WTC11 (cell line): ENCODE measurements at regions not wholly inside any gene's neighbourhood (a gene's known extent, or its start where the extent isn't known, plus 50 kb on each side); places are given as distances from the start of the nearest gene placed in this dataset.

Experiments
- ATAC-seq: fragments of 200-7000 bp; cut with Tn5 transposase; 2 replicates; pipeline ENCODE4 v1.10.0; 2021; ENCODE audit warnings: mild to moderate bottlenecking, moderate library complexity
- CTCF ChIA-PET: fragments of 300-600 bp; sonication (Branson Sonifier 250); formaldehyde crosslinking; loops from one replicate; lab custom pipeline; 2021; ENCODE audit warnings: antibody characterized with exemption; lab: Charles Lee
- POLR2A ChIA-PET: fragments of 350-600 bp; sonication (Branson Sonifier 250); formaldehyde crosslinking; loops from one replicate; lab custom pipeline; 2021; ENCODE audit warnings: antibody characterized with exemption; lab: Charles Lee
- DNase-seq: peaks from one replicate; pipeline ENCODE4 v3.0.0; 2021; ENCODE audit warnings: low spot score
- H3K27ac Mint-ChIP-seq: 2 replicates; pipeline ENCODE4 v1.8.0; 2021; ENCODE audit warnings: mixed read lengths
- H3K27me3 Mint-ChIP-seq: 2 replicates; pipeline ENCODE4 v1.8.0; 2021; ENCODE audit warnings: low read depth, mild to moderate bottlenecking, moderate library complexity, mixed read lengths
- H3K36me3 Mint-ChIP-seq: 2 replicates; pipeline ENCODE4 v1.8.0; 2021; ENCODE audit warnings: mixed read lengths
- H3K4me1 Mint-ChIP-seq: 2 replicates; pipeline ENCODE4 v1.8.0; 2022; ENCODE audit warnings: mixed read lengths
- H3K4me3 Mint-ChIP-seq: 2 replicates; pipeline ENCODE4 v1.8.0; 2021; ENCODE audit warnings: mild to moderate bottlenecking, moderate library complexity, mixed read lengths
- H3K9me3 Mint-ChIP-seq: 2 replicates; pipeline ENCODE4 v1.8.0; 2021; ENCODE audit warnings: mixed read lengths
- CBFB ChIP-seq: sonication (generic); formaldehyde crosslinking; IDR thresholded peaks from 2 replicates; pipeline ENCODE4 v1.8.1; 2022; ENCODE audit warnings: mild to moderate bottlenecking, low read depth, missing genetic modification reagents
- CREB1 ChIP-seq: sonication (generic); formaldehyde crosslinking; IDR thresholded peaks from 2 replicates; pipeline ENCODE4 v1.8.0; 2023; ENCODE audit warnings: mild to moderate bottlenecking, missing genetic modification reagents
- ELF4 ChIP-seq: sonication (generic); formaldehyde crosslinking; IDR thresholded peaks from 2 replicates; pipeline ENCODE4 v1.8.1; 2022; ENCODE audit warnings: low read depth, mild to moderate bottlenecking, moderate library complexity, missing genetic modification reagents
- ESRRA ChIP-seq: sonication (generic); formaldehyde crosslinking; IDR thresholded peaks from 2 replicates; pipeline ENCODE4 v1.8.1; 2022; ENCODE audit warnings: mild to moderate bottlenecking, missing genetic modification reagents, borderline replicate concordance
- GRHL2 ChIP-seq: fragments of 250-450 bp; sonication (Bioruptor Pico); IDR thresholded peaks from 2 replicates; pipeline ENCODE4 v1.8.0; 2022; ENCODE audit warnings: mild to moderate bottlenecking, moderate library complexity; ENCODE audit not compliant: insufficient replicate concordance, severe bottlenecking
- GTF2I ChIP-seq: fragments of 250-450 bp; sonication (Bioruptor Pico); conservative IDR thresholded peaks from 2 replicates; pipeline ENCODE4 v1.4.0; 2021; ENCODE audit warnings: mild to moderate bottlenecking
- JAZF1 ChIP-seq: fragments of 250-450 bp; sonication (Bioruptor Pico); IDR thresholded peaks from 2 replicates; pipeline ENCODE4 v1.9.0; 2021; ENCODE audit warnings: moderate library complexity, mild to moderate bottlenecking, inconsistent platforms
- KAT7 ChIP-seq: sonication (generic); formaldehyde crosslinking; IDR thresholded peaks from 2 replicates; pipeline ENCODE4 v1.8.1; 2023; ENCODE audit warnings: missing genetic modification reagents, mild to moderate bottlenecking, borderline replicate concordance
- NFE2L1 ChIP-seq: sonication (generic); formaldehyde crosslinking; IDR thresholded peaks from 2 replicates; pipeline ENCODE4 v1.8.1; 2023; ENCODE audit warnings: missing genetic modification reagents
- NFYB ChIP-seq: sonication (generic); formaldehyde crosslinking; conservative IDR thresholded peaks from 2 replicates; pipeline ENCODE4 v1.8.0; 2022; ENCODE audit warnings: low read depth, missing genetic modification reagents
- TCF7 ChIP-seq: sonication (generic); formaldehyde crosslinking; IDR thresholded peaks from 2 replicates; pipeline ENCODE4 v1.8.0; 2022; ENCODE audit warnings: mild to moderate bottlenecking, low read depth, missing genetic modification reagents, moderate library complexity
- ZBTB21 ChIP-seq: sonication (generic); formaldehyde crosslinking; IDR thresholded peaks from 2 replicates; pipeline ENCODE4 v1.8.1; 2023; ENCODE audit warnings: mild to moderate bottlenecking, missing genetic modification reagents, borderline replicate concordance
- ZNF138 ChIP-seq: sonication (generic); formaldehyde crosslinking; conservative IDR thresholded peaks from 2 replicates; pipeline ENCODE4 v1.8.1; 2022; ENCODE audit warnings: mild to moderate bottlenecking, moderate library complexity, missing genetic modification reagents
- ZNF232 ChIP-seq: sonication (generic); formaldehyde crosslinking; IDR thresholded peaks from 2 replicates; pipeline ENCODE4 v1.8.0; 2022; ENCODE audit warnings: mild to moderate bottlenecking, missing genetic modification reagents
- ZNF263 ChIP-seq: sonication (generic); formaldehyde crosslinking; IDR thresholded peaks from 2 replicates; pipeline ENCODE4 v1.8.1; 2022; ENCODE audit warnings: low read depth, mild to moderate bottlenecking, moderate library complexity, missing genetic modification reagents
- ZNF423 ChIP-seq: fragments of 250-450 bp; sonication (Bioruptor Pico); IDR thresholded peaks from 2 replicates; pipeline ENCODE4 v2.1.2; 2022; ENCODE audit warnings: mild to moderate bottlenecking, moderate library complexity
- ZNF671 ChIP-seq: fragments of 250-450 bp; sonication (Bioruptor Pico); IDR thresholded peaks from 2 replicates; pipeline ENCODE4 v1.8.0; 2021; ENCODE audit warnings: mild to moderate bottlenecking
- TF ChIP-seq, protein P1 (sequence below): sonication (generic); formaldehyde crosslinking; IDR thresholded peaks from 2 replicates; pipeline ENCODE4 v1.8.1; 2023; ENCODE audit warnings: mild to moderate bottlenecking, missing genetic modification reagents
- TF ChIP-seq, protein P2 (sequence below): sonication (generic); formaldehyde crosslinking; IDR thresholded peaks from 2 replicates; pipeline ENCODE4 v1.8.1; 2023; ENCODE audit warnings: mild to moderate bottlenecking, missing genetic modification reagents
- TF ChIP-seq, protein P3 (sequence below): fragments of 250-450 bp; sonication (Bioruptor Pico); IDR thresholded peaks from 2 replicates; pipeline ENCODE4 v1.9.0; 2021; ENCODE audit warnings: mild to moderate bottlenecking
- TF ChIP-seq, protein P4 (sequence below): fragments of 250-450 bp; sonication (Bioruptor Pico); IDR thresholded peaks from 2 replicates; pipeline ENCODE4 v1.8.0; 2021; ENCODE audit warnings: mild to moderate bottlenecking
- TF ChIP-seq, protein P5 (sequence below): sonication (generic); formaldehyde crosslinking; conservative IDR thresholded peaks from 2 replicates; pipeline ENCODE4 v1.8.1; 2023; ENCODE audit warnings: mild to moderate bottlenecking, low read depth, missing genetic modification reagents, moderate library complexity
- TF ChIP-seq, protein P6 (sequence below): sonication (generic); formaldehyde crosslinking; IDR thresholded peaks from 2 replicates; pipeline ENCODE4 v1.8.0; 2022; ENCODE audit warnings: missing genetic modification reagents

DNA sequence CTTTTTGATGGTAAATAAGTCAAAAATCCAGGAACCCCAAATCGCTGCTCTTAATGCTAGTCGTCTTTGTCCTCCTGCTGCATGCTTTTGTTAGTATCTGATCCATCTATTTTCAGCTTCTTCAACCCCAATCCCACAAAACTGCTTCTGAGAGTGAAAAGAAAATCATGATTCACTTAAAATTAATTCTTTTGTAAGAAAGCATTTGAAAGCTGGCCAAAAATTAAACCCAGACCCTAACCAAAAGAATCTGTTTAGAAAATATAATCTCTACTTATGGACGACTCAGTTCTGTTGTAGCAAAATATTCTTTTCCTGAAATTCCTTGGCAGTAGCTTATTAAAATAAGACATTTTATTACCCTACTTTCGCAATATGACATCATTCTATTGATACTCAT, 443.6 kb upstream of the SYT1 start:
- Mint-ChIP-seq H3K9me3 (no peaks in the 10 kb centered on the region), H3K4me3 (no peak overlapping the region), H3K27me3 (no peaks in the 10 kb centered on the region), H3K4me1 (peaks cover 5% of the 10 kb centered on the region)
- no peak for ATAC-seq
- ChIA-PET POLR2A (no interaction called here), CTCF (no interaction called here)
- no peak for TF ChIP-seq ZNF232 (CRISPR knock-in tag)
- TF ChIP-seq ZNF138, result no peak
- TF ChIP-seq, protein P1, sequence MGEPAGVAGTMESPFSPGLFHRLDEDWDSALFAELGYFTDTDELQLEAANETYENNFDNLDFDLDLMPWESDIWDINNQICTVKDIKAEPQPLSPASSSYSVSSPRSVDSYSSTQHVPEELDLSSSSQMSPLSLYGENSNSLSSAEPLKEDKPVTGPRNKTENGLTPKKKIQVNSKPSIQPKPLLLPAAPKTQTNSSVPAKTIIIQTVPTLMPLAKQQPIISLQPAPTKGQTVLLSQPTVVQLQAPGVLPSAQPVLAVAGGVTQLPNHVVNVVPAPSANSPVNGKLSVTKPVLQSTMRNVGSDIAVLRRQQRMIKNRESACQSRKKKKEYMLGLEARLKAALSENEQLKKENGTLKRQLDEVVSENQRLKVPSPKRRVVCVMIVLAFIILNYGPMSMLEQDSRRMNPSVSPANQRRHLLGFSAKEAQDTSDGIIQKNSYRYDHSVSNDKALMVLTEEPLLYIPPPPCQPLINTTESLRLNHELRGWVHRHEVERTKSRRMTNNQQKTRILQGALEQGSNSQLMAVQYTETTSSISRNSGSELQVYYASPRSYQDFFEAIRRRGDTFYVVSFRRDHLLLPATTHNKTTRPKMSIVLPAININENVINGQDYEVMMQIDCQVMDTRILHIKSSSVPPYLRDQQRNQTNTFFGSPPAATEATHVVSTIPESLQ, result no peak
- TF ChIP-seq ZNF671, result no peak
- no peak for TF ChIP-seq JAZF1 (CRISPR knock-in tag)
- TF ChIP-seq, all 79 proteins: peak for 0
- DNase-seq, result no peak
- no peak overlapping the region for H3K27ac Mint-ChIP-seq
- H3K36me3 Mint-ChIP-seq, result no peaks in the 10 kb centered on the region

DNA sequence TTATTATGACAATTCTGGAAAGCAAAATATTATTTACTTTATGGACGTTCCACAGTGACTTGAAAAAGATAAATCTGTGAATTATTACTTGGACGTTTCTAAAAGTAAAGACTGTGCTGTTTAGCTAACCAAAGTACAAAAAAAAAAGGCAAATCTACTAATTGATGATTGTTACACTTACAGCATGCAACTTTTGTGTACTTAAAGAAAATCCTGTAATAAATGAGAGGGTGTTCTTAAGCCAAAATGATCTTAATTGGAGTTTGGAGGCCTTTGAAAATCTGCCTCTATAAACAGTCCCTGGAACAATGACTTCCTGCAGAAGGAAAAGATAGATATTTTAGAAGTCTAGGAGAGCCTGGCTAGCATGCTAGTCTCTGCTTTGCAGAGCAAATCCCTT, 434.0 kb upstream of the SYT1 start:
- DNase-seq, result no peak

More for the DNA sequence above, 434.0 kb upstream of the SYT1 start:
- ChIA-PET POLR2A (no interaction called here), CTCF (no interaction called here)
- Mint-ChIP-seq H3K27me3 (no peaks in the 10 kb centered on the region), H3K36me3 (no peaks in the 10 kb centered on the region), H3K9me3 (peaks cover 17% of the 10 kb centered on the region), H3K27ac (no peak overlapping the region), H3K4me1 (no peaks in the 10 kb centered on the region)
- ATAC-seq, result no peak
- TF ChIP-seq, protein P2, sequence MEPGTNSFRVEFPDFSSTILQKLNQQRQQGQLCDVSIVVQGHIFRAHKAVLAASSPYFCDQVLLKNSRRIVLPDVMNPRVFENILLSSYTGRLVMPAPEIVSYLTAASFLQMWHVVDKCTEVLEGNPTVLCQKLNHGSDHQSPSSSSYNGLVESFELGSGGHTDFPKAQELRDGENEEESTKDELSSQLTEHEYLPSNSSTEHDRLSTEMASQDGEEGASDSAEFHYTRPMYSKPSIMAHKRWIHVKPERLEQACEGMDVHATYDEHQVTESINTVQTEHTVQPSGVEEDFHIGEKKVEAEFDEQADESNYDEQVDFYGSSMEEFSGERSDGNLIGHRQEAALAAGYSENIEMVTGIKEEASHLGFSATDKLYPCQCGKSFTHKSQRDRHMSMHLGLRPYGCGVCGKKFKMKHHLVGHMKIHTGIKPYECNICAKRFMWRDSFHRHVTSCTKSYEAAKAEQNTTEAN (CRISPR knock-in tag), result no peak
- TF ChIP-seq, protein P3, sequence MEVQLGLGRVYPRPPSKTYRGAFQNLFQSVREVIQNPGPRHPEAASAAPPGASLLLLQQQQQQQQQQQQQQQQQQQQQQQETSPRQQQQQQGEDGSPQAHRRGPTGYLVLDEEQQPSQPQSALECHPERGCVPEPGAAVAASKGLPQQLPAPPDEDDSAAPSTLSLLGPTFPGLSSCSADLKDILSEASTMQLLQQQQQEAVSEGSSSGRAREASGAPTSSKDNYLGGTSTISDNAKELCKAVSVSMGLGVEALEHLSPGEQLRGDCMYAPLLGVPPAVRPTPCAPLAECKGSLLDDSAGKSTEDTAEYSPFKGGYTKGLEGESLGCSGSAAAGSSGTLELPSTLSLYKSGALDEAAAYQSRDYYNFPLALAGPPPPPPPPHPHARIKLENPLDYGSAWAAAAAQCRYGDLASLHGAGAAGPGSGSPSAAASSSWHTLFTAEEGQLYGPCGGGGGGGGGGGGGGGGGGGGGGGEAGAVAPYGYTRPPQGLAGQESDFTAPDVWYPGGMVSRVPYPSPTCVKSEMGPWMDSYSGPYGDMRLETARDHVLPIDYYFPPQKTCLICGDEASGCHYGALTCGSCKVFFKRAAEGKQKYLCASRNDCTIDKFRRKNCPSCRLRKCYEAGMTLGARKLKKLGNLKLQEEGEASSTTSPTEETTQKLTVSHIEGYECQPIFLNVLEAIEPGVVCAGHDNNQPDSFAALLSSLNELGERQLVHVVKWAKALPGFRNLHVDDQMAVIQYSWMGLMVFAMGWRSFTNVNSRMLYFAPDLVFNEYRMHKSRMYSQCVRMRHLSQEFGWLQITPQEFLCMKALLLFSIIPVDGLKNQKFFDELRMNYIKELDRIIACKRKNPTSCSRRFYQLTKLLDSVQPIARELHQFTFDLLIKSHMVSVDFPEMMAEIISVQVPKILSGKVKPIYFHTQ (CRISPR knock-in tag), result no peak
- TF ChIP-seq CREB1 (CRISPR knock-in tag), result no peak
- TF ChIP-seq KAT7 (CRISPR knock-in tag), result no peak
- TF ChIP-seq ZNF671, result no peak
- no peak for TF ChIP-seq ZNF423
- TF ChIP-seq ZNF138, result no peak
- TF ChIP-seq, protein P4, sequence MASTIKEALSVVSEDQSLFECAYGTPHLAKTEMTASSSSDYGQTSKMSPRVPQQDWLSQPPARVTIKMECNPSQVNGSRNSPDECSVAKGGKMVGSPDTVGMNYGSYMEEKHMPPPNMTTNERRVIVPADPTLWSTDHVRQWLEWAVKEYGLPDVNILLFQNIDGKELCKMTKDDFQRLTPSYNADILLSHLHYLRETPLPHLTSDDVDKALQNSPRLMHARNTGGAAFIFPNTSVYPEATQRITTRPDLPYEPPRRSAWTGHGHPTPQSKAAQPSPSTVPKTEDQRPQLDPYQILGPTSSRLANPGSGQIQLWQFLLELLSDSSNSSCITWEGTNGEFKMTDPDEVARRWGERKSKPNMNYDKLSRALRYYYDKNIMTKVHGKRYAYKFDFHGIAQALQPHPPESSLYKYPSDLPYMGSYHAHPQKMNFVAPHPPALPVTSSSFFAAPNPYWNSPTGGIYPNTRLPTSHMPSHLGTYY, result no peak
- TF ChIP-seq TCF7 (CRISPR knock-in tag), result no peak
- TF ChIP-seq ZNF263 (CRISPR knock-in tag), result no peak
- no peak for TF ChIP-seq GTF2I (CRISPR knock-in tag)
- TF ChIP-seq ELF4 (CRISPR knock-in tag), result no peak
- no peak for TF ChIP-seq GRHL2 (CRISPR knock-in tag)
- no peak for TF ChIP-seq NFYB (CRISPR knock-in tag)
- TF ChIP-seq NFE2L1 (CRISPR knock-in tag), result no peak
- TF ChIP-seq CBFB, result no peak
- TF ChIP-seq, protein P5, sequence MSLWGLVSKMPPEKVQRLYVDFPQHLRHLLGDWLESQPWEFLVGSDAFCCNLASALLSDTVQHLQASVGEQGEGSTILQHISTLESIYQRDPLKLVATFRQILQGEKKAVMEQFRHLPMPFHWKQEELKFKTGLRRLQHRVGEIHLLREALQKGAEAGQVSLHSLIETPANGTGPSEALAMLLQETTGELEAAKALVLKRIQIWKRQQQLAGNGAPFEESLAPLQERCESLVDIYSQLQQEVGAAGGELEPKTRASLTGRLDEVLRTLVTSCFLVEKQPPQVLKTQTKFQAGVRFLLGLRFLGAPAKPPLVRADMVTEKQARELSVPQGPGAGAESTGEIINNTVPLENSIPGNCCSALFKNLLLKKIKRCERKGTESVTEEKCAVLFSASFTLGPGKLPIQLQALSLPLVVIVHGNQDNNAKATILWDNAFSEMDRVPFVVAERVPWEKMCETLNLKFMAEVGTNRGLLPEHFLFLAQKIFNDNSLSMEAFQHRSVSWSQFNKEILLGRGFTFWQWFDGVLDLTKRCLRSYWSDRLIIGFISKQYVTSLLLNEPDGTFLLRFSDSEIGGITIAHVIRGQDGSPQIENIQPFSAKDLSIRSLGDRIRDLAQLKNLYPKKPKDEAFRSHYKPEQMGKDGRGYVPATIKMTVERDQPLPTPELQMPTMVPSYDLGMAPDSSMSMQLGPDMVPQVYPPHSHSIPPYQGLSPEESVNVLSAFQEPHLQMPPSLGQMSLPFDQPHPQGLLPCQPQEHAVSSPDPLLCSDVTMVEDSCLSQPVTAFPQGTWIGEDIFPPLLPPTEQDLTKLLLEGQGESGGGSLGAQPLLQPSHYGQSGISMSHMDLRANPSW (CRISPR knock-in tag), result no peak
- TF ChIP-seq ZBTB21, result no peak
- TF ChIP-seq ESRRA (CRISPR knock-in tag), result no peak
- TF ChIP-seq, protein P6, sequence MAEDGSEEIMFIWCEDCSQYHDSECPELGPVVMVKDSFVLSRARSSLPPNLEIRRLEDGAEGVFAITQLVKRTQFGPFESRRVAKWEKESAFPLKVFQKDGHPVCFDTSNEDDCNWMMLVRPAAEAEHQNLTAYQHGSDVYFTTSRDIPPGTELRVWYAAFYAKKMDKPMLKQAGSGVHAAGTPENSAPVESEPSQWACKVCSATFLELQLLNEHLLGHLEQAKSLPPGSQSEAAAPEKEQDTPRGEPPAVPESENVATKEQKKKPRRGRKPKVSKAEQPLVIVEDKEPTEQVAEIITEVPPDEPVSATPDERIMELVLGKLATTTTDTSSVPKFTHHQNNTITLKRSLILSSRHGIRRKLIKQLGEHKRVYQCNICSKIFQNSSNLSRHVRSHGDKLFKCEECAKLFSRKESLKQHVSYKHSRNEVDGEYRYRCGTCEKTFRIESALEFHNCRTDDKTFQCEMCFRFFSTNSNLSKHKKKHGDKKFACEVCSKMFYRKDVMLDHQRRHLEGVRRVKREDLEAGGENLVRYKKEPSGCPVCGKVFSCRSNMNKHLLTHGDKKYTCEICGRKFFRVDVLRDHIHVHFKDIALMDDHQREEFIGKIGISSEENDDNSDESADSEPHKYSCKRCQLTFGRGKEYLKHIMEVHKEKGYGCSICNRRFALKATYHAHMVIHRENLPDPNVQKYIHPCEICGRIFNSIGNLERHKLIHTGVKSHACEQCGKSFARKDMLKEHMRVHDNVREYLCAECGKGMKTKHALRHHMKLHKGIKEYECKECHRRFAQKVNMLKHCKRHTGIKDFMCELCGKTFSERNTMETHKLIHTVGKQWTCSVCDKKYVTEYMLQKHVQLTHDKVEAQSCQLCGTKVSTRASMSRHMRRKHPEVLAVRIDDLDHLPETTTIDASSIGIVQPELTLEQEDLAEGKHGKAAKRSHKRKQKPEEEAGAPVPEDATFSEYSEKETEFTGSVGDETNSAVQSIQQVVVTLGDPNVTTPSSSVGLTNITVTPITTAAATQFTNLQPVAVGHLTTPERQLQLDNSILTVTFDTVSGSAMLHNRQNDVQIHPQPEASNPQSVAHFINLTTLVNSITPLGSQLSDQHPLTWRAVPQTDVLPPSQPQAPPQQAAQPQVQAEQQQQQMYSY, result no peak
- TF ChIP-seq, all 79 proteins: peak for 0
- no peak overlapping the region for H3K4me3 Mint-ChIP-seq
